Esophagus squamous epithelium (tissue), 5 donors: ENCODE measurements at regions not wholly inside any gene's neighbourhood (a gene's known extent, or its start where the extent isn't known, plus 50 kb on each side); places are given as distances from the start of the nearest gene placed in this dataset.

Experiments used
- DNase-seq: peaks from one replicate; lab custom pipeline; 2025; lab: John Stamatoyannopoulos, UW
- H3K27ac ChIP-seq, 4 donors: fragments of 200-600 bp; sonication (generic); one replicate each; pipeline ENCODE4 v1.5.1; 2016 to 2019; ENCODE audit warnings: mild to moderate bottlenecking in 1 of 4
- H3K27me3 ChIP-seq, 4 donors: fragments of 200-600 bp; sonication (generic); 1 replicate in 3 of 4; 2 replicates in 1 of 4; pipeline versions ENCODE4 v1.5.1 to v1.6.0; 2017 to 2021; ENCODE audit warnings: antibody characterized with exemption in 1 of 4
- H3K36me3 ChIP-seq, 3 donors: fragments of 200-600 bp; sonication (generic); one replicate each; pipeline ENCODE4 v1.5.1; 2016 to 2019
- H3K4me1 ChIP-seq, 3 donors: fragments of 200-600 bp; sonication (generic); one replicate each; pipeline ENCODE4 v1.5.1; 2017 to 2019
- H3K4me3 ChIP-seq, 4 donors: fragments of 200-600 bp; sonication (generic); 1 replicate in 3 of 4; 2 replicates in 1 of 4; pipeline ENCODE4 v1.5.1; 2016 to 2019; ENCODE audit warnings: mild to moderate bottlenecking in 2 of 4, moderate library complexity in 1 of 4
- H3K9me3 ChIP-seq, 3 donors: fragments of 200-600 bp; sonication (generic); one replicate each; pipeline ENCODE4 v1.5.1; 2016 to 2019
- POLR2A ChIP-seq, 4 donors: fragments of 450-650 bp; IDR thresholded peaks; one replicate each; pipeline ENCODE4 v1.6.1; 2017; ENCODE audit warnings: antibody characterized with exemption in 4 of 4, mild to moderate bottlenecking in 4 of 4, moderate library complexity in 3 of 4
- WGBS, 2 donors: methylation state at CpG; one replicate each; pipeline ENCODE4 v1.1.5; 2018; 5-methylcytosine and 5-hydroxymethylcytosine counted together
- intact Hi-C: fragments of 100-400 bp; cut with DNase I; formaldehyde crosslinking; loops from one replicate; pipeline ENCODE4 v1.15.0; 2022
- TF ChIP-seq, protein P1 (sequence below), 6 experiments: fragments of 450-650 bp in 4 of 6; fragments of 200-600 bp in 2 of 6; sonication (generic) in 2 of 6; IDR thresholded peaks; one replicate each; pipeline ENCODE4 v1.5.1; 2016 to 2019; ENCODE audit warnings: antibody characterized with exemption in 6 of 6, mild to moderate bottlenecking in 4 of 6, moderate library complexity in 4 of 6
- donor health status: DM: yes; HTN: yes; CAD: no.

DNA sequence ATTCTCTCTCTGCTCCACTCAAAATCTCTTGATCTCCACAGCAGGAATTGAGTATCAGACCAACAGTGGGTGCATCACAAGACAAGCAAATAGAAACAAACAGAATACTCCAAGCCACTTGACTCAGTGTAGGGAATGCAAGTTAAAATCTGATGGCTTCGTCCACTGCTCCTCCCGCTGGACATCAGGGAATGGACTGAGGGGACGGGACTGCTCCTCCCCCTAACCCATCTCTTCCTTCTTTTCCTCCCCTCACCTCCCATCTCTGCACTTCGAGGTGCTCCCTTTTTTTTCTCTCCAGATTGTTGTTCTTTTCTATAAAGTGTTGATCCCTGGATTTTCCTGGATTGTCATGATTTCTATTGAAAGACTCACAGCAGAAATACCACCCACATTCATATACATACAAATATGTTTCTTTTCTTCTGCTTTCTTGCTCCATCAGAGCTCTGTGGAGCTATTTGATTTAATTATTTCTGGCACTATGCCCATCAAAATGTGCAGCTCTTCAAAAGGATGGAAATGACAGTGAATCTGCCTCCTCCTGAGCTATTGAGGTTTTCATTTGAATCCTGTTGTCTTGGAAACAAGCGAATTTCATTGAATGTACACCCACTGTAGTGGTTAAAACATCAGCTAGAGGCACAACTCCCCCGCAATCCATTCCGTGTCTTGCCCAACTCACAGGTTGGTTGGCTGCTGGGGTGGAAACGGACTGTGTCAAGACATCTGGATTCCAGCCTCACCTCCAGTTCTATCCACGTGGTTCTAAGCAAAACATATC is 199.7 kb downstream of the SPTSSA start:
- Histone ChIP-seq H3K4me3 (no peak overlapping the region), H3K4me1 (peaks cover 0 to 9% (median 3%) of the 10 kb centered on the region in 3 donors), H3K9me3 (no peaks in the 10 kb centered on the region), H3K27ac (no peak overlapping the region), H3K27me3 (no peaks in the 10 kb centered on the region), H3K36me3 (no peaks in the 10 kb centered on the region)
- intact Hi-C loops = no loop called here
- no peak for TF ChIP-seq POLR2A (IDR thresholded peaks at IDR 0.05)
- TF ChIP-seq, protein P1, sequence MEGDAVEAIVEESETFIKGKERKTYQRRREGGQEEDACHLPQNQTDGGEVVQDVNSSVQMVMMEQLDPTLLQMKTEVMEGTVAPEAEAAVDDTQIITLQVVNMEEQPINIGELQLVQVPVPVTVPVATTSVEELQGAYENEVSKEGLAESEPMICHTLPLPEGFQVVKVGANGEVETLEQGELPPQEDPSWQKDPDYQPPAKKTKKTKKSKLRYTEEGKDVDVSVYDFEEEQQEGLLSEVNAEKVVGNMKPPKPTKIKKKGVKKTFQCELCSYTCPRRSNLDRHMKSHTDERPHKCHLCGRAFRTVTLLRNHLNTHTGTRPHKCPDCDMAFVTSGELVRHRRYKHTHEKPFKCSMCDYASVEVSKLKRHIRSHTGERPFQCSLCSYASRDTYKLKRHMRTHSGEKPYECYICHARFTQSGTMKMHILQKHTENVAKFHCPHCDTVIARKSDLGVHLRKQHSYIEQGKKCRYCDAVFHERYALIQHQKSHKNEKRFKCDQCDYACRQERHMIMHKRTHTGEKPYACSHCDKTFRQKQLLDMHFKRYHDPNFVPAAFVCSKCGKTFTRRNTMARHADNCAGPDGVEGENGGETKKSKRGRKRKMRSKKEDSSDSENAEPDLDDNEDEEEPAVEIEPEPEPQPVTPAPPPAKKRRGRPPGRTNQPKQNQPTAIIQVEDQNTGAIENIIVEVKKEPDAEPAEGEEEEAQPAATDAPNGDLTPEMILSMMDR (IDR thresholded peaks at IDR 0.05) = no peak
- DNase-seq = no peak
- 65 to 69% methylated on average over 8 to 9 of the region's 9 CpGs for WGBS, 2 donors

- Histone ChIP-seq H3K4me1 (peaks cover 0 to 9% (median 3%) of the 10 kb centered on the region in 3 donors), H3K9me3 (no peaks in the 10 kb centered on the region), H3K27me3 (no peaks in the 10 kb centered on the region), H3K4me3 (no peak overlapping the region), H3K36me3 (no peaks in the 10 kb centered on the region), H3K27ac (no peak overlapping the region)
- TF ChIP-seq, protein P1 (IDR thresholded peaks at IDR 0.05) = no peak
- no peak for TF ChIP-seq POLR2A (IDR thresholded peaks at IDR 0.05)
- intact Hi-C loops = no loop called here
- no peak for DNase-seq
These were observed 202.0 kb downstream of the SPTSSA start for GRCh38 chr14:34259996-34260395.

DNA sequence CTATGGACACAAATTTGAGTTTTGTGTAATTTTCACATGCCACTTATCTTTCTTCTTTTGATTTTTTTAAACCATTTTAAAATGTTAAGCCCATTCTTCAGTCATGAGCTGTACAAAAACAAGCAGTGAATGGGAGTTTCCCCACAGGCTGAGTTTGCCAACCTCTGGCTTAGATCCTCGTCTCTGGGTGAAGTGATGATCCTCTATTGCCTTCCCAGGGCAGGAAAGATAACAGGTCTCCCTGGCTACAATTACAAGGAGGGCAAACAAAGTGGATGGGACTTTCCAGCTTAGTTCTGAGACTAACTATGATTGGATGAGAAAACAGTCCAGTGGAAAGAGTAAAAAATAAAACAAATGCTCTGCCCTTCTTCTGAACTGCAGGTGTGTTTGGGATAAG is 203.7 kb downstream of the SPTSSA start:
- WGBS, 2 donors = 0 to 7% methylated on average over 1 of the region's 1 CpG
- TF ChIP-seq, protein P1 (IDR thresholded peaks at IDR 0.05) = no peak
- no peak for TF ChIP-seq POLR2A (IDR thresholded peaks at IDR 0.05)
- Histone ChIP-seq H3K36me3 (no peaks in the 10 kb centered on the region), H3K4me3 (no peak overlapping the region), H3K27ac (no peak overlapping the region), H3K27me3 (no peaks in the 10 kb centered on the region), H3K9me3 (no peaks in the 10 kb centered on the region), H3K4me1 (peaks cover 0 to 9% (median 8%) of the 10 kb centered on the region in 3 donors)
- DNase-seq = no peak
- intact Hi-C loops = no loop called here

GRCh38 chr14:34257505-34257904 is 204.5 kb downstream of the SPTSSA start:
- intact Hi-C loops = no loop called here
- no peaks in the 10 kb centered on the region for H3K27me3 ChIP-seq
- H3K36me3 ChIP-seq = no peaks in the 10 kb centered on the region
- no peak for DNase-seq
- H3K27ac ChIP-seq = no peak overlapping the region
- peaks cover 0 to 11% (median 9%) of the 10 kb centered on the region in 3 donors for H3K4me1 ChIP-seq
- TF ChIP-seq, protein P1 (IDR thresholded peaks at IDR 0.05) = no peak
- no peak for TF ChIP-seq POLR2A (IDR thresholded peaks at IDR 0.05)
- 47 to 48% methylated on average over 4 of the region's 4 CpGs for WGBS, 2 donors
- no peaks in the 10 kb centered on the region for H3K9me3 ChIP-seq
- no peak overlapping the region for H3K4me3 ChIP-seq

DNA sequence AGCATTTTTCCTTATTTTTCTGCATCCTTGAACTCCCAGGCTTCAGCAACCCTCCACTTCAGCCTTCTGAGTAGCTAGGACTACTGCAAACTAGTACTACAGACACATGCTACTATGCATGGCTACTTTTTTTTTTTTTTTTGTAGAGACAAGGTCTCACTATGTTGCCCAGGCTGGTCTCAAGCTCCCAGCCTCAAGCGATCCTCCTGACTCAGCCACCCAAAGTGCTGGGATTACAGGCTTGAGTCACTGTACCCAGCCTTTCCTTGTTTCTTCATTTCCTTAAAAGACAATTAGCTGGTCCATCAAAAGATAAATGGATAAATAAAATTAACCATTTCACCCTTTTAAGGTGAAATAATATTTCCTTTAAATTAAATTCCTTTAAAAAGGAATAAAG is 205.8 kb downstream of the SPTSSA start:
- Histone ChIP-seq H3K27me3 (no peaks in the 10 kb centered on the region), H3K36me3 (no peaks in the 10 kb centered on the region), H3K9me3 (no peaks in the 10 kb centered on the region), H3K4me3 (no peak overlapping the region), H3K27ac (no peak overlapping the region), H3K4me1 (peaks cover 0 to 16% (median 9%) of the 10 kb centered on the region in 3 donors)
- TF ChIP-seq, protein P1 (IDR thresholded peaks at IDR 0.05) = no peak
- no peak for TF ChIP-seq POLR2A (IDR thresholded peaks at IDR 0.05)
- WGBS, 2 donors = 43 to 44% methylated on average over 1 of the region's 1 CpG
- no peak for DNase-seq
- intact Hi-C loops = no loop called here
